ENCODE measurements at regions not wholly inside any gene's neighbourhood (a gene's known extent, or its start where the extent isn't known, plus 50 kb on each side); places are given as distances from the start of the nearest gene placed in this dataset.

- H3K4me1 Mint-ChIP-seq, result no peaks in the 10 kb centered on the region
- no peaks in the 10 kb centered on the region for H3K36me3 ChIP-seq (ENCODE audit: control insufficient read depth, insufficient read depth, low read length)
- peaks cover 0 to 10% (median 2%) of the 10 kb centered on the region in 7 donors for H3K9me3 Mint-ChIP-seq
- no peak overlapping the region for H3K4me3 ChIP-seq (ENCODE audit: low read depth, low read length)
- no peak overlapping the region for H3K27ac Mint-ChIP-seq
- no peak overlapping the region for H3K27ac ChIP-seq (ENCODE audit: insufficient read depth, low read length, poor library complexity, severe bottlenecking)
- no peaks in the 10 kb centered on the region for H3K4me1 ChIP-seq (ENCODE audit: control insufficient read depth, insufficient read depth, low read length, poor library complexity, severe bottlenecking)
- H3K4me3 Mint-ChIP-seq, result no peak overlapping the region
- no peaks in the 10 kb centered on the region for H3K27me3 ChIP-seq (ENCODE audit: control insufficient read depth, insufficient read depth, low read length)
- DNase-seq, result no peak
- H3K36me3 Mint-ChIP-seq, result no peaks in the 10 kb centered on the region
- no peaks in the 10 kb centered on the region for H3K27me3 Mint-ChIP-seq
- H3K9me3 ChIP-seq (ENCODE audit: control insufficient read depth in 2 of 2, low read length in 2 of 2), result no peaks in the 10 kb centered on the region
- ATAC-seq (ENCODE audit: low read depth in 2 of 2), result no peak
Observed at GRCh38 chr7:117929237-117929636, 56.0 kb upstream of the CTTNBP2 start.

- DNase-seq (no peak), ATAC-seq (ENCODE audit: low read depth in 2 of 2) (no peak)
- no peak overlapping the region for H3K4me3 Mint-ChIP-seq
- no peaks in the 10 kb centered on the region for H3K4me1 ChIP-seq (ENCODE audit: control insufficient read depth, insufficient read depth, low read length, poor library complexity, severe bottlenecking)
- H3K36me3 ChIP-seq (ENCODE audit: control insufficient read depth, insufficient read depth, low read length), result no peaks in the 10 kb centered on the region
- H3K27me3 Mint-ChIP-seq, result no peaks in the 10 kb centered on the region
- H3K4me1 Mint-ChIP-seq, result no peaks in the 10 kb centered on the region
- H3K36me3 Mint-ChIP-seq, result no peaks in the 10 kb centered on the region
- no peak overlapping the region for H3K4me3 ChIP-seq (ENCODE audit: low read depth, low read length)
- no peaks in the 10 kb centered on the region for H3K9me3 ChIP-seq (ENCODE audit: control insufficient read depth in 2 of 2, low read length in 2 of 2)
- H3K27me3 ChIP-seq (ENCODE audit: control insufficient read depth, insufficient read depth, low read length), result no peaks in the 10 kb centered on the region
- H3K27ac ChIP-seq (ENCODE audit: insufficient read depth, low read length, poor library complexity, severe bottlenecking), result no peak overlapping the region
- H3K9me3 Mint-ChIP-seq, result peaks cover 0 to 10% (median 2%) of the 10 kb centered on the region in 7 donors
- no peak overlapping the region for H3K27ac Mint-ChIP-seq
Observed at GRCh38 chr7:117931314-117931713, 58.1 kb upstream of the CTTNBP2 start.

GRCh38 chr7:117937049-117937752 lies 64.0 kb upstream of the CTTNBP2 start:
- Mint-ChIP-seq H3K27me3 (no peaks in the 10 kb centered on the region), H3K36me3 (no peaks in the 10 kb centered on the region), H3K9me3 (peaks cover 0 to 9% (median 2%) of the 10 kb centered on the region in 7 donors), H3K4me3 (no peak overlapping the region), H3K27ac (no peak overlapping the region), H3K4me1 (no peaks in the 10 kb centered on the region)
- H3K4me3 ChIP-seq (ENCODE audit: low read depth, low read length), result no peak overlapping the region
- no peaks in the 10 kb centered on the region for H3K36me3 ChIP-seq (ENCODE audit: control insufficient read depth, insufficient read depth, low read length)
- H3K27me3 ChIP-seq (ENCODE audit: control insufficient read depth, insufficient read depth, low read length), result no peaks in the 10 kb centered on the region
- no peaks in the 10 kb centered on the region for H3K4me1 ChIP-seq (ENCODE audit: control insufficient read depth, insufficient read depth, low read length, poor library complexity, severe bottlenecking)
- DNase-seq (no peak), ATAC-seq (ENCODE audit: low read depth in 2 of 2) (no peak)
- H3K27ac ChIP-seq (ENCODE audit: insufficient read depth, low read length, poor library complexity, severe bottlenecking), result no peak overlapping the region
- H3K9me3 ChIP-seq (ENCODE audit: control insufficient read depth in 2 of 2, low read length in 2 of 2), result no peaks in the 10 kb centered on the region

GRCh38 chr7:117937753-117938483 lies 64.7 kb upstream of the CTTNBP2 start:
- H3K27me3 Mint-ChIP-seq, result no peaks in the 10 kb centered on the region
- H3K4me1 Mint-ChIP-seq, result no peaks in the 10 kb centered on the region
- Histone ChIP-seq H3K4me3 (ENCODE audit: low read depth, low read length) (no peak overlapping the region), H3K9me3 (ENCODE audit: control insufficient read depth in 2 of 2, low read length in 2 of 2) (no peaks in the 10 kb centered on the region), H3K27me3 (ENCODE audit: control insufficient read depth, insufficient read depth, low read length) (no peaks in the 10 kb centered on the region), H3K36me3 (ENCODE audit: control insufficient read depth, insufficient read depth, low read length) (no peaks in the 10 kb centered on the region), H3K27ac (ENCODE audit: insufficient read depth, low read length, poor library complexity, severe bottlenecking) (no peak overlapping the region), H3K4me1 (ENCODE audit: control insufficient read depth, insufficient read depth, low read length, poor library complexity, severe bottlenecking) (no peaks in the 10 kb centered on the region)
- no peak for ATAC-seq (ENCODE audit: low read depth in 2 of 2)
- DNase-seq, result no peak
- H3K27ac Mint-ChIP-seq, result no peak overlapping the region
- peaks cover 0 to 5% (median 2%) of the 10 kb centered on the region in 7 donors for H3K9me3 Mint-ChIP-seq
- no peak overlapping the region for H3K4me3 Mint-ChIP-seq
- H3K36me3 Mint-ChIP-seq, result no peaks in the 10 kb centered on the region

- Histone ChIP-seq H3K4me3 (ENCODE audit: low read depth, low read length) (no peak overlapping the region), H3K36me3 (ENCODE audit: control insufficient read depth, insufficient read depth, low read length) (no peaks in the 10 kb centered on the region), H3K4me1 (ENCODE audit: control insufficient read depth, insufficient read depth, low read length, poor library complexity, severe bottlenecking) (no peaks in the 10 kb centered on the region), H3K27ac (ENCODE audit: insufficient read depth, low read length, poor library complexity, severe bottlenecking) (no peak overlapping the region), H3K27me3 (ENCODE audit: control insufficient read depth, insufficient read depth, low read length) (no peaks in the 10 kb centered on the region), H3K9me3 (ENCODE audit: control insufficient read depth in 2 of 2, low read length in 2 of 2) (no peaks in the 10 kb centered on the region)
- Mint-ChIP-seq H3K4me1 (no peaks in the 10 kb centered on the region), H3K27me3 (no peaks in the 10 kb centered on the region), H3K9me3 (peaks cover 0 to 5% (median 1%) of the 10 kb centered on the region in 7 donors), H3K36me3 (no peaks in the 10 kb centered on the region), H3K27ac (no peak overlapping the region), H3K4me3 (no peak overlapping the region)
- no peak for DNase-seq
- ATAC-seq (ENCODE audit: low read depth in 2 of 2), result no peak
Observed at GRCh38 chr7:117941138-117941810, 68.0 kb upstream of the CTTNBP2 start.

- Histone ChIP-seq H3K27me3 (ENCODE audit: control insufficient read depth, insufficient read depth, low read length) (no peaks in the 10 kb centered on the region), H3K36me3 (ENCODE audit: control insufficient read depth, insufficient read depth, low read length) (no peaks in the 10 kb centered on the region), H3K4me1 (ENCODE audit: control insufficient read depth, insufficient read depth, low read length, poor library complexity, severe bottlenecking) (no peaks in the 10 kb centered on the region), H3K4me3 (ENCODE audit: low read depth, low read length) (no peak overlapping the region), H3K27ac (ENCODE audit: insufficient read depth, low read length, poor library complexity, severe bottlenecking) (no peak overlapping the region), H3K9me3 (ENCODE audit: control insufficient read depth in 2 of 2, low read length in 2 of 2) (no peaks in the 10 kb centered on the region)
- Mint-ChIP-seq H3K9me3 (peaks cover 0 to 5% (median 1%) of the 10 kb centered on the region in 7 donors), H3K4me3 (no peak overlapping the region), H3K27me3 (no peaks in the 10 kb centered on the region), H3K36me3 (no peaks in the 10 kb centered on the region), H3K4me1 (no peaks in the 10 kb centered on the region), H3K27ac (no peak overlapping the region)
- ATAC-seq (ENCODE audit: low read depth in 2 of 2) (no peak), DNase-seq (no peak)
Observed at GRCh38 chr7:117942780-117943179, 69.5 kb upstream of the CTTNBP2 start.

- no peak overlapping the region for H3K27ac Mint-ChIP-seq
- Histone ChIP-seq H3K27ac (ENCODE audit: insufficient read depth, low read length, poor library complexity, severe bottlenecking) (no peak overlapping the region), H3K4me1 (ENCODE audit: control insufficient read depth, insufficient read depth, low read length, poor library complexity, severe bottlenecking) (no peaks in the 10 kb centered on the region), H3K27me3 (ENCODE audit: control insufficient read depth, insufficient read depth, low read length) (no peaks in the 10 kb centered on the region), H3K36me3 (ENCODE audit: control insufficient read depth, insufficient read depth, low read length) (no peaks in the 10 kb centered on the region), H3K4me3 (ENCODE audit: low read depth, low read length) (no peak overlapping the region), H3K9me3 (ENCODE audit: control insufficient read depth in 2 of 2, low read length in 2 of 2) (no peaks in the 10 kb centered on the region)
- ATAC-seq (ENCODE audit: low read depth in 2 of 2), result no peak
- H3K9me3 Mint-ChIP-seq, result peaks cover 0 to 3% (median 0%) of the 10 kb centered on the region in 7 donors
- no peaks in the 10 kb centered on the region for H3K36me3 Mint-ChIP-seq
- no peak for DNase-seq
- no peak overlapping the region for H3K4me3 Mint-ChIP-seq
- H3K4me1 Mint-ChIP-seq, result no peaks in the 10 kb centered on the region
- H3K27me3 Mint-ChIP-seq, result no peaks in the 10 kb centered on the region
Observed at GRCh38 chr7:117944886-117945285, 71.6 kb upstream of the CTTNBP2 start.
